ENCODE measurements at regions not wholly inside any gene's neighbourhood (a gene's known extent, or its start where the extent isn't known, plus 50 kb on each side); places are given as distances from the start of the nearest gene placed in this dataset.
A peak's percentile ranks its signal among the peaks of the same experiment; 100 is the strongest.

DNA sequence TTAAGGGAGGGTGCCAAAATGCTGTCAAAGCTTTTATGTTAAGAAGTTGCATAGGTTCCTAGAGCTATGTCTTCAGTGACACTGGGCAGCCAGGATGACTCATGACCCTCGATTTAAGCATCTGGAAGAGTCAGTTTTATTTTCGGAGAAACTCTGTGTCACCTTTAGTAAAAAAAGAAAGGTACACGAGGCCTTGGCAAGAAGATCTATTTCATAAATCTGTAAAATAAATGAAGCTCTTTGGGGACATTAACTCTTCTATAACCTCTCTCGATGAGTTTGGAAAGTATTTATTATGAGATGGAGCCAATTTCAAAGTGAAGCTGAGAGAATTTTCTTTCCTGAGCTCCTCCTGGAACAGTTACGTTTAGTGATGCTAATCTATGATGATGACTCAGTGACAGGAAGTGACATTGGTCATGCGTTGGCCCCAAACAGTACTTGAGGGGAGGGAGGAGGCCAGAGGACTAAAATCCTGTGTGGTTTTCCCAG, 156.5 kb downstream of the HLX start:
- WGBS (ENCODE audit: low lambda C conversion rate) = 8% methylated on average over 6 of the region's 6 CpGs
- ChIA-PET CTCF (interaction anchor here (1.5 kb wide), 1 partner anchor 15 kb away, joined by 4 read pairs; no protein-coding TSS in a partner anchor), POLR2A (interaction anchor here (0.5 kb wide), 1 partner anchor 54 kb away, joined by 4 read pairs; no protein-coding TSS in a partner anchor)
- H3K27me3 ChIP-seq (ENCODE audit: insufficient read depth) = no peaks in the 10 kb centered on the region
- H2AFZ ChIP-seq (ENCODE audit: low read depth) = peak overlapping the region; percentile 31; the same call in 1 of the 2 replicates
- H3F3A ChIP-seq (replicated peaks; ENCODE audit: insufficient read depth) = peaks cover 40% of the 10 kb centered on the region
- no peaks in the 10 kb centered on the region for H3K9me2 ChIP-seq
- H4K20me1 ChIP-seq (ENCODE audit: insufficient read depth) = no peaks in the 10 kb centered on the region
- peaks cover 27 to 31% of the 10 kb centered on the region in 2 experiments for H3K4me1 ChIP-seq (ENCODE audit: control insufficient read depth in 1 of 2, insufficient read depth in 2 of 2, low read depth in 1 of 2, low read length in 1 of 2)
- no peaks in the 10 kb centered on the region for H3K9me3 ChIP-seq
- H3K9ac ChIP-seq = peak overlapping the region; percentile 40; the same call in 1 of the 2 replicates
- peak overlapping the region in 1 of 2 experiments; percentile 23; a peak in 1 of 4 replicates for H3K4me3 ChIP-seq (ENCODE audit: low read depth in 2 of 2, low read length in 1 of 2)
- no peaks in the 10 kb centered on the region for H3K79me2 ChIP-seq (ENCODE audit: insufficient read depth)
- H3K27ac ChIP-seq (ENCODE audit: low read depth in 2 of 2, low read length in 1 of 2) = peak overlapping the region; percentile 63 to 75; a peak in 3 of 4 replicates
- no peaks in the 10 kb centered on the region for H3K36me3 ChIP-seq (replicated peaks in 1 of 2; ENCODE audit: control insufficient read depth in 1 of 2, insufficient read depth in 2 of 2, low read length in 1 of 2)
- peak overlapping the region; percentile 70 for H3K4me2 ChIP-seq
- no peak for DNase-seq
- TF ChIP-seq NFIC (IDR thresholded peaks at IDR 0.05; ENCODE audit: borderline replicate concordance) (no peak; the same call in 1 of the 2 replicates), YY1 (IDR thresholded peaks at IDR 0.05; ENCODE audit: low read depth) (no peak), POLR2AphosphoS5 (IDR thresholded peaks at IDR 0.05; ENCODE audit: low read depth, low read length) (no peak), TCF12 (IDR thresholded peaks at IDR 0.05) (peak; percentile 68), FOXM1 (IDR thresholded peaks at IDR 0.05; ENCODE audit: low read depth) (no peak), RFX5 (IDR thresholded peaks at IDR 0.05; ENCODE audit: low read length) (no peak), RXRA (IDR thresholded peaks at IDR 0.05; ENCODE audit: borderline replicate concordance, low read depth) (no peak), MEF2A (IDR thresholded peaks at IDR 0.05; ENCODE audit: borderline replicate concordance, low read depth) (peak; percentile 70; the same call in 1 of the 2 replicates), CHD2 (IDR thresholded peaks at IDR 0.05; ENCODE audit: low read length, partially characterized antibody) (no peak), JUND (IDR thresholded peaks at IDR 0.05) (peak; percentile 52), NRF1 (IDR thresholded peaks at IDR 0.05; ENCODE audit: low read depth, low read length) (no peak), FOSL2 (IDR thresholded peaks at IDR 0.05; ENCODE audit: borderline replicate concordance, low read depth) (peak; percentile 65), EP300 (IDR thresholded peaks at IDR 0.05; ENCODE audit: borderline replicate concordance in 1 of 2, low read depth in 1 of 2, low read length in 1 of 2) (peak in 1 of 2 experiments; percentile 41; a peak in 1 of 4 replicates), GATA2 (CRISPR knock-in tag; IDR thresholded peaks at IDR 0.05) (no peak), TEAD4 (IDR thresholded peaks at IDR 0.05; ENCODE audit: borderline replicate concordance, insufficient read depth) (no peak), SIN3A (IDR thresholded peaks at IDR 0.05; ENCODE audit: borderline replicate concordance, low read depth, low read length) (no peak), GABPA (IDR thresholded peaks at IDR 0.05; ENCODE audit: low read depth) (no peak), MXI1 (IDR thresholded peaks at IDR 0.05; ENCODE audit: low read depth, low read length) (no peak), FOXJ3 (CRISPR knock-in tag; IDR thresholded peaks at IDR 0.05) (no peak), ELF1 (IDR thresholded peaks at IDR 0.05) (no peak), RCOR1 (IDR thresholded peaks at IDR 0.05; ENCODE audit: low read length) (no peak), RAD21 (IDR thresholded peaks at IDR 0.05; ENCODE audit: low read length) (no peak), TAF1 (IDR thresholded peaks at IDR 0.05; ENCODE audit: borderline replicate concordance, low read depth, low read length) (no peak), EZH2phosphoT487 (IDR thresholded peaks at IDR 0.05; ENCODE audit: borderline replicate concordance, low read depth) (no peak)
- TF ChIP-seq, protein P1, sequence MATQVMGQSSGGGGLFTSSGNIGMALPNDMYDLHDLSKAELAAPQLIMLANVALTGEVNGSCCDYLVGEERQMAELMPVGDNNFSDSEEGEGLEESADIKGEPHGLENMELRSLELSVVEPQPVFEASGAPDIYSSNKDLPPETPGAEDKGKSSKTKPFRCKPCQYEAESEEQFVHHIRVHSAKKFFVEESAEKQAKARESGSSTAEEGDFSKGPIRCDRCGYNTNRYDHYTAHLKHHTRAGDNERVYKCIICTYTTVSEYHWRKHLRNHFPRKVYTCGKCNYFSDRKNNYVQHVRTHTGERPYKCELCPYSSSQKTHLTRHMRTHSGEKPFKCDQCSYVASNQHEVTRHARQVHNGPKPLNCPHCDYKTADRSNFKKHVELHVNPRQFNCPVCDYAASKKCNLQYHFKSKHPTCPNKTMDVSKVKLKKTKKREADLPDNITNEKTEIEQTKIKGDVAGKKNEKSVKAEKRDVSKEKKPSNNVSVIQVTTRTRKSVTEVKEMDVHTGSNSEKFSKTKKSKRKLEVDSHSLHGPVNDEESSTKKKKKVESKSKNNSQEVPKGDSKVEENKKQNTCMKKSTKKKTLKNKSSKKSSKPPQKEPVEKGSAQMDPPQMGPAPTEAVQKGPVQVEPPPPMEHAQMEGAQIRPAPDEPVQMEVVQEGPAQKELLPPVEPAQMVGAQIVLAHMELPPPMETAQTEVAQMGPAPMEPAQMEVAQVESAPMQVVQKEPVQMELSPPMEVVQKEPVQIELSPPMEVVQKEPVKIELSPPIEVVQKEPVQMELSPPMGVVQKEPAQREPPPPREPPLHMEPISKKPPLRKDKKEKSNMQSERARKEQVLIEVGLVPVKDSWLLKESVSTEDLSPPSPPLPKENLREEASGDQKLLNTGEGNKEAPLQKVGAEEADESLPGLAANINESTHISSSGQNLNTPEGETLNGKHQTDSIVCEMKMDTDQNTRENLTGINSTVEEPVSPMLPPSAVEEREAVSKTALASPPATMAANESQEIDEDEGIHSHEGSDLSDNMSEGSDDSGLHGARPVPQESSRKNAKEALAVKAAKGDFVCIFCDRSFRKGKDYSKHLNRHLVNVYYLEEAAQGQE (IDR thresholded peaks at IDR 0.05; ENCODE audit: low read depth, low read length) = no peak
- TF ChIP-seq, protein P2, sequence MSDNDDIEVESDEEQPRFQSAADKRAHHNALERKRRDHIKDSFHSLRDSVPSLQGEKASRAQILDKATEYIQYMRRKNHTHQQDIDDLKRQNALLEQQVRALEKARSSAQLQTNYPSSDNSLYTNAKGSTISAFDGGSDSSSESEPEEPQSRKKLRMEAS (IDR thresholded peaks at IDR 0.05; ENCODE audit: low read depth) = no peak
- TF ChIP-seq, protein P3, sequence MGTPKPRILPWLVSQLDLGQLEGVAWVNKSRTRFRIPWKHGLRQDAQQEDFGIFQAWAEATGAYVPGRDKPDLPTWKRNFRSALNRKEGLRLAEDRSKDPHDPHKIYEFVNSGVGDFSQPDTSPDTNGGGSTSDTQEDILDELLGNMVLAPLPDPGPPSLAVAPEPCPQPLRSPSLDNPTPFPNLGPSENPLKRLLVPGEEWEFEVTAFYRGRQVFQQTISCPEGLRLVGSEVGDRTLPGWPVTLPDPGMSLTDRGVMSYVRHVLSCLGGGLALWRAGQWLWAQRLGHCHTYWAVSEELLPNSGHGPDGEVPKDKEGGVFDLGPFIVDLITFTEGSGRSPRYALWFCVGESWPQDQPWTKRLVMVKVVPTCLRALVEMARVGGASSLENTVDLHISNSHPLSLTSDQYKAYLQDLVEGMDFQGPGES (IDR thresholded peaks at IDR 0.05; ENCODE audit: low read depth, low read length) = no peak
- TF ChIP-seq, protein P4, sequence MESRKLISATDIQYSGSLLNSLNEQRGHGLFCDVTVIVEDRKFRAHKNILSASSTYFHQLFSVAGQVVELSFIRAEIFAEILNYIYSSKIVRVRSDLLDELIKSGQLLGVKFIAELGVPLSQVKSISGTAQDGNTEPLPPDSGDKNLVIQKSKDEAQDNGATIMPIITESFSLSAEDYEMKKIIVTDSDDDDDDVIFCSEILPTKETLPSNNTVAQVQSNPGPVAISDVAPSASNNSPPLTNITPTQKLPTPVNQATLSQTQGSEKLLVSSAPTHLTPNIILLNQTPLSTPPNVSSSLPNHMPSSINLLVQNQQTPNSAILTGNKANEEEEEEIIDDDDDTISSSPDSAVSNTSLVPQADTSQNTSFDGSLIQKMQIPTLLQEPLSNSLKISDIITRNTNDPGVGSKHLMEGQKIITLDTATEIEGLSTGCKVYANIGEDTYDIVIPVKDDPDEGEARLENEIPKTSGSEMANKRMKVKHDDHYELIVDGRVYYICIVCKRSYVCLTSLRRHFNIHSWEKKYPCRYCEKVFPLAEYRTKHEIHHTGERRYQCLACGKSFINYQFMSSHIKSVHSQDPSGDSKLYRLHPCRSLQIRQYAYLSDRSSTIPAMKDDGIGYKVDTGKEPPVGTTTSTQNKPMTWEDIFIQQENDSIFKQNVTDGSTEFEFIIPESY (IDR thresholded peaks at IDR 0.05; ENCODE audit: borderline replicate concordance, low read depth) = no peak
- TF ChIP-seq, protein P5, sequence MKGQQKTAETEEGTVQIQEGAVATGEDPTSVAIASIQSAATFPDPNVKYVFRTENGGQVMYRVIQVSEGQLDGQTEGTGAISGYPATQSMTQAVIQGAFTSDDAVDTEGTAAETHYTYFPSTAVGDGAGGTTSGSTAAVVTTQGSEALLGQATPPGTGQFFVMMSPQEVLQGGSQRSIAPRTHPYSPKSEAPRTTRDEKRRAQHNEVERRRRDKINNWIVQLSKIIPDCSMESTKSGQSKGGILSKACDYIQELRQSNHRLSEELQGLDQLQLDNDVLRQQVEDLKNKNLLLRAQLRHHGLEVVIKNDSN (IDR thresholded peaks at IDR 0.05; ENCODE audit: borderline replicate concordance, low read depth) = 0 out of 2 replicates have a peak, but pooled peaks have one; percentile 2
